SK-N-SH (cell line): ENCODE measurements at regions not wholly inside any gene's neighbourhood (a gene's known extent, or its start where the extent isn't known, plus 50 kb on each side); places are given as distances from the start of the nearest gene placed in this dataset.

Source experiments
- CTCF ChIA-PET: fragments of 300-600, 350-600 bp; formaldehyde crosslinking; extraction: SDS; loops from one replicate; lab custom pipeline; 2021; lab: Yijun Ruan, JAX
- POLR2A ChIA-PET: fragments of 350-600 bp; sonication (Branson Sonifier 250); formaldehyde crosslinking; extraction: SDS; loops from one replicate; lab custom pipeline; 2020; ENCODE audit warnings: antibody characterized with exemption, inconsistent platforms; lab: Yijun Ruan, JAX
- DNase-seq: peaks from one replicate; pipeline ENCODE4 v3.0.0; 2012
- H2AFZ ChIP-seq: fragments of 200-600 bp; sonication (generic); 2 replicates; pipeline ENCODE4 v1.8.1; 2016; ENCODE audit warnings: antibody characterized with exemption, mild to moderate bottlenecking, low read depth
- H3F3A ChIP-seq: fragments of 200-600 bp; sonication (generic); replicated peaks from 2 replicates; pipeline ENCODE3; 2016; ENCODE audit warnings: antibody characterized with exemption, mild to moderate bottlenecking; ENCODE audit not compliant: insufficient read depth
- H3K27ac ChIP-seq, 2 experiments: fragments of 200-500 bp in 1 of 2; fragments of 200-600 bp in 1 of 2; sonication (Bioruptor generic) in 1 of 2; sonication (generic), shearing (Covaris generic) in 1 of 2; 2 replicates each; pipeline versions ENCODE4 v1.5.1 to v1.6.1; 2014 to 2016; ENCODE audit warnings: low read depth in 2 of 2, inconsistent platforms in 1 of 2, low read length in 1 of 2, mild to moderate bottlenecking in 1 of 2, mixed read lengths in 1 of 2
- H3K27me3 ChIP-seq: fragments of 200-600 bp; sonication (generic), shearing (Covaris generic); 2 replicates; pipeline ENCODE4 v1.6.1; 2016; ENCODE audit warnings: mixed run types; ENCODE audit not compliant: insufficient read depth
- H3K36me3 ChIP-seq, 2 experiments: fragments of 200-500 bp in 1 of 2; fragments of 200-600 bp in 1 of 2; sonication (Bioruptor generic) in 1 of 2; sonication (generic) in 1 of 2; replicated peaks in 1 of 2; 2 replicates each; pipeline versions ENCODE3 to v1.5.1; 2014 to 2016; ENCODE audit warnings: low read length in 1 of 2, mild to moderate bottlenecking in 1 of 2; ENCODE audit not compliant: insufficient read depth in 2 of 2, control insufficient read depth in 1 of 2
- H3K4me1 ChIP-seq, 2 experiments: fragments of 200-500 bp in 1 of 2; fragments of 200-600 bp in 1 of 2; sonication (Bioruptor generic) in 1 of 2; sonication (generic), shearing (Covaris generic) in 1 of 2; 2 replicates each; pipeline versions ENCODE4 v1.5.1 to v1.6.1; 2014 to 2016; ENCODE audit warnings: low read depth in 1 of 2, low read length in 1 of 2, mixed run types in 1 of 2; ENCODE audit not compliant: insufficient read depth in 2 of 2, control insufficient read depth in 1 of 2
- H3K4me2 ChIP-seq: fragments of 200-600 bp; sonication (generic), shearing (Covaris generic); 2 replicates; pipeline ENCODE4 v1.6.1; 2017; ENCODE audit warnings: mixed run types
- H3K4me3 ChIP-seq, 2 experiments: fragments of 200-500 bp in 1 of 2; fragments of 200-600 bp in 1 of 2; sonication (Bioruptor generic) in 1 of 2; sonication (generic), shearing (Covaris generic) in 1 of 2; 2 replicates each; pipeline versions ENCODE4 v1.5.1 to v1.8.1; 2014 to 2016; ENCODE audit warnings: low read depth in 2 of 2, inconsistent platforms in 1 of 2, low read length in 1 of 2, mild to moderate bottlenecking in 1 of 2, mixed read lengths in 1 of 2, moderate library complexity in 1 of 2
- H3K79me2 ChIP-seq: fragments of 200-600 bp; sonication (generic); 2 replicates; pipeline ENCODE4 v1.8.1; 2017; ENCODE audit warnings: mild to moderate bottlenecking; ENCODE audit not compliant: insufficient read depth
- H3K9ac ChIP-seq: fragments of 200-600 bp; sonication (generic); 2 replicates; pipeline ENCODE4 v1.6.1; 2017; ENCODE audit warnings: mixed run types
- H3K9me2 ChIP-seq: fragments of 200-600 bp; sonication (generic); 2 replicates; pipeline ENCODE4 v1.6.1; 2017; ENCODE audit warnings: mixed run types
- H3K9me3 ChIP-seq: fragments of 200-600 bp; sonication (generic); 2 replicates; pipeline ENCODE4 v1.6.1; 2017; ENCODE audit warnings: mixed run types, mild to moderate bottlenecking, moderate library complexity
- H4K20me1 ChIP-seq: fragments of 200-600 bp; sonication (generic); 2 replicates; pipeline ENCODE4 v1.6.1; 2017; ENCODE audit warnings: mild to moderate bottlenecking, mixed run types; ENCODE audit not compliant: insufficient read depth
- CHD2 ChIP-seq: fragments of 150-350 bp; IDR thresholded peaks from 2 replicates; pipeline ENCODE4 v1.6.1; 2018; ENCODE audit warnings: low read length; ENCODE audit not compliant: partially characterized antibody
- EZH2phosphoT487 ChIP-seq: fragments of 200-600 bp; sonication (generic); IDR thresholded peaks from 2 replicates; pipeline ENCODE4 v1.6.1; 2017; ENCODE audit warnings: low read depth, mixed run types, mild to moderate bottlenecking, antibody characterized with exemption, moderate library complexity, borderline replicate concordance
- FOXJ3 ChIP-seq: sonication (generic); formaldehyde crosslinking; IDR thresholded peaks from 2 replicates; pipeline ENCODE4 v1.5.1; 2020; ENCODE audit warnings: mild to moderate bottlenecking, missing genetic modification reagents
- FOXM1 ChIP-seq: IDR thresholded peaks from 2 replicates; pipeline ENCODE4 v1.4.0; 2012; ENCODE audit warnings: low read depth, mild to moderate bottlenecking
- GATA2 ChIP-seq: sonication (generic); formaldehyde crosslinking; IDR thresholded peaks from 2 replicates; pipeline ENCODE4 v1.5.0; 2020; ENCODE audit warnings: mild to moderate bottlenecking, missing genetic modification reagents
- IRF3 ChIP-seq: fragments of 150-350 bp; IDR thresholded peaks from 2 replicates; pipeline ENCODE4 v1.6.1; 2016; ENCODE audit warnings: mild to moderate bottlenecking, low read depth, low read length
- JUND ChIP-seq: IDR thresholded peaks from 2 replicates; pipeline ENCODE4 v1.4.0; 2012
- MAX ChIP-seq: IDR thresholded peaks from 2 replicates; pipeline ENCODE4 v1.4.0; 2012; ENCODE audit warnings: low read depth
- MEF2A ChIP-seq: IDR thresholded peaks from 2 replicates; pipeline ENCODE4 v1.4.0; 2012; ENCODE audit warnings: low read depth, borderline replicate concordance
- NFIC ChIP-seq: IDR thresholded peaks from 2 replicates; pipeline ENCODE4 v1.4.0; 2012; ENCODE audit warnings: borderline replicate concordance
- NRF1 ChIP-seq: IDR thresholded peaks from 2 replicates; pipeline ENCODE4 v1.6.1; 2012; ENCODE audit warnings: low read depth, mild to moderate bottlenecking, low read length
- POLR2AphosphoS5 ChIP-seq: IDR thresholded peaks from 2 replicates; pipeline ENCODE4 v1.6.1; 2012; ENCODE audit warnings: low read depth, low read length
- RAD21 ChIP-seq: IDR thresholded peaks from 2 replicates; pipeline ENCODE4 v1.6.1; 2012; ENCODE audit warnings: mild to moderate bottlenecking, low read length
- RCOR1 ChIP-seq: fragments of 150-350 bp; IDR thresholded peaks from 2 replicates; pipeline ENCODE4 v1.6.1; 2017; ENCODE audit warnings: antibody characterized with exemption, low read length
- REST ChIP-seq: IDR thresholded peaks from 2 replicates; pipeline ENCODE4 v1.6.1; 2012; ENCODE audit warnings: mild to moderate bottlenecking, low read depth, low read length, moderate library complexity
- RFX5 ChIP-seq: IDR thresholded peaks from 2 replicates; pipeline ENCODE4 v1.6.1; 2012; ENCODE audit warnings: mild to moderate bottlenecking, improper control_type of control experiment, low read length
- SIN3A ChIP-seq: IDR thresholded peaks from 2 replicates; pipeline ENCODE4 v1.6.1; 2012; ENCODE audit warnings: low read depth, mild to moderate bottlenecking, low read length, moderate library complexity, borderline replicate concordance
- USF2 ChIP-seq: fragments of 150-350 bp; IDR thresholded peaks from 2 replicates; pipeline ENCODE4 v1.6.1; 2017; ENCODE audit warnings: antibody characterized with exemption, low read length, low read depth, borderline replicate concordance
- YY1 ChIP-seq: IDR thresholded peaks from 2 replicates; pipeline ENCODE4 v1.4.0; 2012; ENCODE audit warnings: low read depth, mild to moderate bottlenecking
- WGBS: methylation state at CpG from one replicate; pipeline ENCODE4 v1.1.6; 2017; ENCODE audit warnings: low lambda C conversion rate; 5-methylcytosine and 5-hydroxymethylcytosine counted together

GRCh38 chr22:19641254-19641982 lies 72.9 kb upstream of the SEPTIN5 start:
- Histone ChIP-seq H3F3A (no peaks in the 10 kb centered on the region), H3K27me3 (no peaks in the 10 kb centered on the region; the same call in 1 of the 2 replicates), H4K20me1 (no peaks in the 10 kb centered on the region), H3K9ac (no peak overlapping the region), H3K9me2 (no peaks in the 10 kb centered on the region), H3K36me3 (no peaks in the 10 kb centered on the region), H3K27ac (no peak overlapping the region), H3K9me3 (no peaks in the 10 kb centered on the region), H3K4me1 (peaks cover 0 to 3% of the 10 kb centered on the region in 2 experiments; a peak in 1 of 4 replicates), H3K79me2 (no peaks in the 10 kb centered on the region), H3K4me2 (no peak overlapping the region), H3K4me3 (no peak overlapping the region; a peak in 1 of 4 replicates), H2AFZ (no peak overlapping the region)
- no peak for TF ChIP-seq RCOR1
- no peak for TF ChIP-seq FOXJ3 (CRISPR knock-in tag)
- no peak for TF ChIP-seq RFX5
- TF ChIP-seq GATA2: no peak
- no peak for TF ChIP-seq POLR2AphosphoS5
- no peak for TF ChIP-seq REST
- no peak for TF ChIP-seq SIN3A
- TF ChIP-seq EZH2phosphoT487: no peak
- no peak for TF ChIP-seq MAX
- no peak for TF ChIP-seq FOXM1
- TF ChIP-seq USF2: no peak
- no peak for TF ChIP-seq CHD2
- TF ChIP-seq MEF2A: no peak
- TF ChIP-seq IRF3: no peak
- no peak for TF ChIP-seq YY1
- TF ChIP-seq NFIC: no peak
- TF ChIP-seq RAD21: no peak
- no peak for TF ChIP-seq JUND
- no peak for TF ChIP-seq NRF1
- ChIA-PET CTCF (interaction anchor here (3.4 kb wide), 1 partner anchor 11 kb away, joined by 17 read pairs; no protein-coding TSS in a partner anchor), POLR2A (no interaction called here)
- 68% methylated on average over 20 of the region's 25 CpGs for WGBS
- peak; percentile 3 for DNase-seq
